Coronary artery (tissue), 2 donors: ENCODE measurements at regions not wholly inside any gene's neighbourhood (a gene's known extent, or its start where the extent isn't known, plus 50 kb on each side); places are given as distances from the start of the nearest gene placed in this dataset.

ENCODE experiments used
- DNase-seq: peaks from one replicate; pipeline ENCODE4 v3.0.0-alpha.2; 2017; ENCODE audit warnings: low spot score
- H3K27ac ChIP-seq, 2 donors: fragments of 200-600 bp; sonication (generic); one replicate each; pipeline ENCODE4 v1.5.1; 2016 to 2019
- H3K4me3 ChIP-seq: fragments of 200-600 bp; sonication (generic); 2 replicates; pipeline ENCODE4 v1.5.1; 2016; ENCODE audit warnings: mild to moderate bottlenecking, moderate library complexity
- CTCF ChIP-seq: fragments of 200-600 bp; sonication (generic); IDR thresholded peaks from one replicate; pipeline ENCODE4 v1.5.1; 2019; ENCODE audit warnings: antibody characterized with exemption

- no peak overlapping the region for H3K4me3 ChIP-seq
- no peak for DNase-seq
- TF ChIP-seq CTCF, result no peak
- no peak overlapping the region for H3K27ac ChIP-seq
Observed at GRCh38 chr13:105991622-105992277, 543.7 kb downstream of the EFNB2 start.

GRCh38 chr13:105991131-105991530, 544.3 kb downstream of the EFNB2 start:
- no peak overlapping the region for H3K27ac ChIP-seq
- DNase-seq, result no peak
- no peak for TF ChIP-seq CTCF
- H3K4me3 ChIP-seq, result no peak overlapping the region

DNA sequence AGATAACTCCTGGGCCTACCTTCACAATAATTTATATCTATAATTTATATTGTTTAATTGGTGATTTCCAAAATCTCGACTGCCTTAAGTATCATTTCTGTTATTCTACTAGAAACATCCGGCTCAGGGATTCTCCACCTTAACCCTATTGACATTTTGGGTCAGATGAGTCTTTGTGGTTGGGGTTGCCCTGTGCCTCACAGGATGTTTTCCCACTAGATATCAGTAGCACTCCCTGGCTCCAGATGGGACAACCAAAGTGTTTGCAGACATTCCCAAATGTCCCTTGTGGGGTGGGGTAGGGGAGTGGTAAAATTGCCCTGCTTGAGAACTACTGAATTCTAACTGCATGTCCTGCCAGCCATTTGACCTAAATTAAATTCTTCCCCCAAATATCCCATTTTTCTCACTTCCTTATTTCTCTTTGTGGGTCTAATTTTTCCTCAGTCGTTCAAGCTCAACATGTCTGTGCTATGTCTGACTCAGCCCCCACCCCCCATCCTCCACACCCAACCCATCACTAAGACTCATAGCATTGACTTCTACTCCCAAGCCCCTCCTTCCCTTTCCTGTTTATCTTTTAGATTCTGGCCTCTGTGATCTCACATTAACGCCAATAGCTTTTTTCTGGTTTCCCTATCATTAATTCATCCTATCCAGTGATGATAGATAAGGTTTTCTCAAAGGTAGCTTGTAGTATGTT, 545.1 kb downstream of the EFNB2 start:
- H3K27ac ChIP-seq, result no peak overlapping the region
- H3K4me3 ChIP-seq, result no peak overlapping the region
- no peak for TF ChIP-seq CTCF
- DNase-seq, result no peak

DNA sequence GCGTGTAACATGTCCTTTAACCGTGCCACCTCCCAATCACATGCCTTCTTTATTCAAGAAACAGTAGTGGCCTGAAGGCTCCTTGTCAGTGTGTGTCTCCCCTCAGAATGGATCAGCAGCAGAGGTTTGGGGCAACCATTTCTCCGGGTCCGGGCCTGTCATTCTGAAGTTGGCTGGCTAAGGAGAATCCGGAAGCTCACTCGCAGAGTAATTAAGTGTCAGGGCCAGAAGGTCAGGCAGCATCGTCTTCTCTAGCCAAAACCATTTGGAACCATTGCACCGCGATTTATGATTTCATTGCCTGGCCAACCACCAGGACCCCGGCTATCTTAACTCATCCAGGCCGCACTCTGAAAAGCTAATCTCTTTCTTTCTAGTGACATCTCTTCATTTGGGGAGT, 550.8 kb downstream of the EFNB2 start:
- DNase-seq, result no peak
- no peak for TF ChIP-seq CTCF

DNA sequence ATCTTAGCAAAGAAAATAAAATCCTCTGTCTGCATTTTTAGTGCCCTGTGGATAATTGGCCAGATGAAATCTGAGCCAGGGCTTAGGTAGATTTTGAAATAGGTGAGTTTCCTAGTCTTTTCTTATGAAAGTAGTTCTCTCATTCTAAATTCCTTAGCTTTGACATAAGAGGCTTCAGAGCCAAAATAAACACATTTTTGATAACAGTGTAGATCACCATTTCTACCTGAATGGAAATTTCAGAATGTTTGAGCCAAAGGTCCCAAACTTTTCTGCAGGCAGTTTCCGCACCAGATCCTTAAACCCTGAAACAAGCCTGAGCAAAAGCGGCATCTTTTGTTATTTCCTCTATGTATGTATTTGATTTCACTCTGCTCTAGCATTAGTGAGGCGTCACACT, 551.2 kb downstream of the EFNB2 start:
- TF ChIP-seq CTCF, result no peak

More for the DNA sequence above, 550.8 kb downstream of the EFNB2 start:
- Histone ChIP-seq H3K4me3 (no peak overlapping the region), H3K27ac (no peak overlapping the region)

GRCh38 chr13:105982219-105982930, 553.1 kb downstream of the EFNB2 start:
- Histone ChIP-seq H3K27ac (no peak overlapping the region), H3K4me3 (no peak overlapping the region)
- no peak for DNase-seq
- no peak for TF ChIP-seq CTCF

More for the DNA sequence above, 551.2 kb downstream of the EFNB2 start:
- H3K27ac ChIP-seq, result no peak overlapping the region
- DNase-seq, result no peak
- no peak overlapping the region for H3K4me3 ChIP-seq
